Bone marrow (tissue), 2 donors: ENCODE measurements at regions not wholly inside any gene's neighbourhood (a gene's known extent, or its start where the extent isn't known, plus 50 kb on each side); places are given as distances from the start of the nearest gene placed in this dataset.
"Not testable (repeated sequence)": the region's sequence is repeated elsewhere in the genome, so short reads cannot be mapped to it uniquely, and the experiment has no call there.

Source experiments
- DNase-seq, 2 donors: peaks; one replicate each; lab custom pipeline; 2025; lab: John Stamatoyannopoulos, UW

DNA sequence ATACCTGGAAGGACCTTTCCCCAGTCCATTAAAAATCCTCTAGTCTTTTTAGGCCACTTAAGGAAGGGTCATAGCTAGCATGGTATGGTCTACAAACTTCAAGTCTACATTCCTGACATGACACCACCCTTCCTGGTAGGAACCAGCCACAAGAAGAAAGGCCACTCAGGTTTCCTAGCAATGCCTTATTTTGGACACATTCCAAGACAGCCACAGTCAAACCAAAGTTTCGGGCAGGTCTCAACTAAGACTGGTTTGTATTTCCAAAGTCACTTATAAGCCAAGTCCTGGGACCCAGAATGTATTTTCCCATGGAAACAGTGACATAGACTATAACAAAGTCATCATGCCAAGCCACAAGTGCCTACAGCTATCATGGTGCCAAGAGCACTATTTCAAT lies 50.6 kb upstream of the SLC44A3 start:
- DNase-seq: no peak

DNA sequence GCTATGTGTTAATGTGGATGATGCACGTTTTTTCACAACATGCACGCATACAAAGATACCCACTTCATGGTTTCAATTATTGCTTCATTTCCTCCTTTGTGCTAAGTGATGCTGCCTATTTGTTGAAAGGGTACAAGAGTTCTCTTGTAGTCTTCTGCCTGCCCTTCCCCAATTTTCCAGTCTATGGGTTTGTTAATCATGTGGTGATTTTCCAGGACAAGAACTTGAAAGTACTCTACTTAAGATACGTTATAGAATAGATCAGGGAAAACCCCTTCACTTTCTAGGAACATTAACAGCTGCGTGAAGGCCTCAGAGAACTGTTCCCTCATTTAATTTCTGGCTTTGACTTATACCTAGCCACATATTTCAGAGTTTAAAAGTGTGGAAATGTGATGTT lies 52.1 kb upstream of the SLC44A3 start:
- no peak for DNase-seq

DNA sequence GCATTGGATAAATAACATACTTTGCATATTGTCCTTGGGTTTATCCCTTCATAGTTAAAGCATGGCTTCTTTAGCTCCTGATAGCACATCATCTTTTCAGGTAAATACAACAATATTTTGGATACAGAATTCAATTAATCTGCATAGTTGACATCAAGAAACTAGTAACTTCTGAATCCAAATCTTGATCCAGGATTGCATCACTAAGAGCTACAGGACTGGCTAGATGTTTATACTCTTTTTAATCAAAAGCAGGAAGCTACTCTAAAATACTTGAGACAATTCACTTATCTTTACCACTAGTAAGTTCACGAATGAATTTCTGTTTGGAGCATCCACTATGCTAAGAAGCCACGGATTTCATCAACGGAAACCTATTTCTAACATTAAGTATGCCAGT lies 54.2 kb upstream of the SLC44A3 start:
- DNase-seq: no peak

DNA sequence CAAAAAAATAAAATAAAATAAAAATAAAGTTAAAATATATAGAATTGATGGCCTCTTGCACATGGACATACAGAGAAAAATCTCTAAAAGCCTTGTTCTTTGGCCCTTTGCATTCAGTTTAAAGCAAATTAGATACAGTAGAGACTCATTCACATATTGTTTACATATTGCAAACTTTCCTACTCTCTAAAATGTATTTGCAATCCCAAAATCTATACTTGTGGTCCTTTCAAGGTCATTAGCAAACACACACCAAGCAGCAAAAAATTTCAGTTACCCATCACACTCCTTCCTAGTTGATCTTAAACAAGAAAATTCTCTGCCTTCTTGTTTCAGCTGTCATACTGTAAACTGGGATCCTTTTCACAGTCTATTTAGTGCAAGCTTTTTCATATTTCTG lies 61.0 kb upstream of the SLC44A3 start:
- no peak for DNase-seq

DNA sequence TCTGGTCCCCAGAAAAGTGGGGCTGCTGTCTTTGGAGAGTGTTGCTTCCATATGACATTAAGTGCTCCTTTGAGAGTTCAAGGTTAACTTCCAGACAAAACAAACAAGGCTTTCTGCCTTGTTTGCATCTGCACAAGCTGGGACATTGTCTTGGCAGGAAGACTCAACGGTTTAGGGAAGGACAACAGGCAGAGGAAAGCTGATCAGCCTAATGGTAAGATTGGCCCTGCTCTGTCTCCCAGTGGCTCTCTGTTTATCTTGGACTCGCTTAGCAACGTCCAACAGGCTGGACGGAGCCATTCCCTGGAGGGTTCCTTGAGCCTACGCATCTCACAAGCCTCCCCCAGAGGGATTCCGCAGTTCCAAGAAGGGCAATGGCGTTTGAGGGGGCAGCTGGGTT lies 62.2 kb upstream of the SLC44A3 start:
- DNase-seq: no peak

DNA sequence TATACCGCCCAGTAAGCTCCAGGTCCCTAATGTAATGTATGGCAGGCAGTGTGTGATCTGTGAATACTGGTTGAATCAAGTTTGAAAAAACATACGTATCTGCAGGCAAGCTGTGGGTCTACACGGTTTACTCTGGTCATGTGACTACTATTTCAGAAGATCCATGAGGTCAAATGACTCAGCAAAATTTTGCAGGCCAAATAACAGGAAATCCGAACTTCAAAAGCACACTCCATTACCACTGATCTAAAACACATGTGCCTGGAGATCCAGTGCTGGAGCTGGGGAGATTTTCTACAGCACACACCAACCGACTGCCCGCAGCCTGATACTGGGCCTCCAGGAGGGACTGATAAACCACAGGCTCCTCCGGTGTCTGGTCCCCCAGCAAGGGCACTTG lies 64.5 kb upstream of the SLC44A3 start:
- peak in 1 of 2 donors; percentile 91 for DNase-seq

DNA sequence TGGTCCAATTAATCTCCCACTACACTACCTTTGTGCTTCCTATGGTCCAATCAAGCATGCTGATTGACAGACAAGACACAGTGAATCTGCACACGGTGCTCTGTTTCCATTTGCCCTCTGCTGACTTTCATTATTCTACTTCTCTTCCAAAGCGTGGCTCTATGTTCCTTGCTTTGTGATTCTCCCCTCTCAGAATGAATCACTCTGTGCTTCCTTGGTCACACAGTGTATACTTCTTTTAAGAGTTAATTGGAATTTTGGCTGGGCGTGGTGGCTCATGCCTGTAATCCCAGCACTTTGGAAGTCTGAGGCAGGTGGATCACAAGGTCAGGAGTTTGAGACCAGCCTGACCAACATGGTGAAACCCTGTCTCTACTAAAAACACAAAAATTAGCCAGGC lies 65.1 kb upstream of the SLC44A3 start:
- DNase-seq: not testable (repeated sequence)

DNA sequence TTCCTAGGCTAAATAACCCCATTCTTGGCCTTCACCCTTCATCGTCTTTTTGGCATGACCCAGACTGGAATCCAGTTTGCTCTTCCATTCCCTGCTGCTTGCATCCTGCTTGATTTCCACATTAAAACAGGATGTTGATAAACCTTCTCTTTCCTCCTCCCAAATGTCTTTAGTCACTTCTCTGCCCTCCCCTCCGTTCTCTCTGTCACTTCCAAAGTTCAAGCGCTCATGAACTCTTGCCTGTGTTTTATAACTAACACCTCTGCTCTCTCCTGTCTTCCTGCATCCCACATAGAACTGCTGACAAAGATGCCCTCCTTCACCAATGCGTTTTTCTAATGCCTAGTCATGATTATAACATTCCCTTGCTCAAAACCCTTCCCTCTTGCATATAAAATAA lies 65.6 kb upstream of the SLC44A3 start:
- DNase-seq: no peak

DNA sequence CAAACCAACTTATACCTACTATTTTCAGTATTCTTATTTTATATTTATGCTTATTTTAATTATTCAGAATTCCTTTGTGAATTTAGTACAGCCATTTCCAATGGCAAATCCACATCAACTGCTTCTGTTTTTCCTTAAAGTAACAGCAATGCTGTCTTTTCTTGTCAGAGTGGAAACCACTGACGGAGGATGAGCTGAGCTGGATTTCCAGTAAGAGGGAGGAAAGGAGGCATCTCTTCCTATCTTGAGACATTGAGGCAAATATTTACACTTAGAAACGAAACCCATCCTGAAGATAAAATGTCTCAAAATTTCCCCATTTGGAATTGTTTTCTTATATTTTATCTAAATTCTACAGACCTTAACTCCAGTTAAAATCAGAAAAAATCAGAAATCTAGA lies 66.1 kb upstream of the SLC44A3 start:
- DNase-seq: no peak

DNA sequence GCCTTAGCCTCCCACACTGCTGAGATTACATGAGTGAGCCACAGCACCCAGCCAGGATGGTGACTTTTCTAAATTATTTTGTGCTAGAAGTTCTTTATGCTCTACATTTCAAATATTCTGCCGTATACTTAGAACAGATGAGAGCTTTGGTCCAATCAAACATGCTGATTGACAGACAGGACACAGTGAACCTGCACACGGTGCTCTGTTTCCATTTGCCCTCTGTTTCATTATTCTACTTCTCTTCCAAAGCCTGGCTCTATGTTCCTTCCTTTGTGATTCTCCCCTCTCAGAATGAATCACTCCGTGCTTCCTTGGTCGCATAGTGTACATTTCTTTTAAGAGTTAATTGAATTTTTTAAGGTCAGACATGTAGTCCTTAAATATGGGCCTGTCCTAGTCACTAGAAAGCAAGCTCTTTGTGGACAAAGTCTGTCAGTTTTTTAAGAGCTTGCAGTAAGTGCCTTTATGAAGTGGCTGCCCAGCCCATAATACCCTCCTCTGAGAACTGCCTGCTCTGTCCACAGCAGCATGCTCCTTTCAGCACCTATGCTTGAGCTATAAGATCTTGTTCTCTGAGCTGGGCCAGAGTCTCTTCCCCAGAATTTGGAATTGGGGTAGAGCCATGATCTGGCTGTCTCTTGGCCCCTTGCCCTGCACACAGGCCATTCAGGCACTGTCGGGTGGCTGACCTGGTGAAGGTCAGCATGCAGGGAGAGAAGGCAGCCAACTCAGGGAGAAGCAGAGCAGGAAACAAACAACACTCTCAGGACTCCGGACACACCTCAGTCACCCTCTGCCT lies 66.8 kb upstream of the SLC44A3 start:
- DNase-seq: no peak

DNA sequence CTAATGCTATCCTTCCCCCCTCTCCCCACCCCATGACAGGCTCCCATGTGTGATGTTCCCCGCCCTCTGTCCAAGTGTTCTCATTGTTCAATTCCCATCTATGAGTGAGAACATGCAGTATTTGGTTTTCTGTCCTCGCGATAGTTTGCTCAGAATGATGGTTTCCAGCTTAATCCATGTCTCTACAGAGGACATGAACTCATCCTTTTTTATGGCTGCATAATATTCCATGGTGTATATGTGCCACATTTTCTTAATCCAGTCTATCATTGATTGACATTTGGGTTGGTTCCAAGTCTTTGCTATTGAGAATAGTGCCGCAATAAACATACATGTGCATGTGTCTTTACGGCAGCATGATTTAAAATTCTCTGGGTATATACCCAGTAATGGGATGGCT lies 68.7 kb upstream of the SLC44A3 start:
- not testable (repeated sequence) for DNase-seq

DNA sequence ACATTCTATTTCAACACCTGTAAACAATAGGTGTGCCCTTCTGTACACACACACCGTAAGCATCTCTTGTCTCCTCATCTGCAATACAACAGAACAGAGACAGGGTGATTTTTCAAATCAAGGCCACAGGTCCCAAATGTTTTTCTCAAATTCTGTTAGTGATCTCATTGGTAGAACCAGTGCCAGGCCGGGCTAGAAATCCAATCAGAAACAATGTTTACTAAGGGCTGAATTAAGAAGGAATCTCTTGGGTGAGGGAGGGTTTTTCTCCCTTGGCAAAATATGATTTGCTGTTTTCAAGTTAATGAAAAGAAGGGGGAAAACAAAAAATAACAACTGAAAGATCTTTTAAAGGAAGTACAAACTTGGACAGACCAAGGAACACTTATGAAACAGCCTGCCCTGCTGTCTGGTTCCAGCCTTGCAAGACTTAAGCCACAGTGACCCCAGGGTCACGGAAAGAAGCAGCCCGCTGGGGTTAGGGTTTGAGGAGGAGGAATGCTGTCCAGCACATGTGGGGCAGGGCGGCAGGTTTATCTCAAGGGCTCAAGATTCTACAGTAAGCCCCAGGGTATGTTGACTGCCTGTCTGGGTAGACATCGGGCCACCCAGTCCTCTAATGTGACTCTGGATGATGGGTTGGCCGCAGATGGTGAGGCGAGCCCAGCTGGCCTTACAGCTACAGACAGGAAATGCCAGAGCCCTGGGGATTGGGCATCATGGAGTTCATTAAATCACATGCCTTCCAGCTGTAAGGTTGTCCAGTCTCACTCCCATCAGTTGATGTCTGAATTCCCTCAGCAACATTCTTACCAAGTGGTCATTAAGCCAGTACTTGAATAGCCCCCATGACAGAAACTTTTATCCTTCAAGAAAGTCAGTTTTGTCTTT lies 73.3 kb upstream of the SLC44A3 start:
- DNase-seq: no peak

DNA sequence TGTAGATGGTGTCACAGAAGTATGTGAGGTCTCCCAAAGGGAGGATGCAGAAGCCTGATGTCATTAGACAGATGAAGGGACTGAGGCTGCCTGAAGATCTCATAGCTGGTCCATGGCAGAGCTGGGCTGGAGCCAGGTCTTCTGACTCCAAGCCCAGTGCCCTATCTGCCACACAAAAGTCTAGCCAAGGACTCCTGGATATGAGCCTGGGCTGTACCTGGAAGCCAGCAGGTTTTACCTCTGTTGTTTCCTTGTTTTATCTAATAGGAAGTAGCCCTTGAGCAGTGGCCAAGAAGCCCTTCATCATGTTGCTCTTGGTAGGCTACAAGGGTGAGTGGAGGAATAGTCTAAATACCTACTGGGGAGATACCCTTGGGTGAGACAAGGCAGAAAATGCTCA lies 74.4 kb upstream of the SLC44A3 start:
- no peak for DNase-seq

DNA sequence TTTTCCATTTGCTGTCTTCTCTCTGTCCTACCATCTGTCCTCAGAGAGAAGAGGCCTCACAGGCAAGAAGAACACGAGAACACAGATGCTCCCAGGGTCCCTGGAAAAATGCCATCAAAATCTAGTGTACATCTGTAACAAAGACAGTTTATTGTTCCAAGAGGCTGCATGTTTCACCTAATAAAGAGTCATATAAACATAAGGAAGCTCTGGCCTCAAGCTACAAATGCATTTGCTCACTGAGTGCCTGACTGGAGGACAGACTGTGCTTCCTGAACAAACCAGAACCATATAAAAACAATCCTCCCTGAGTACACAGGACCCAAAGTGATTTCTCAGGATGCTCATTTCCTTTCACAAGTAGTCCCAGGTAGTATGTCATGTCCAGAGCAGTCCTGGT lies 76.3 kb upstream of the SLC44A3 start:
- no peak for DNase-seq

DNA sequence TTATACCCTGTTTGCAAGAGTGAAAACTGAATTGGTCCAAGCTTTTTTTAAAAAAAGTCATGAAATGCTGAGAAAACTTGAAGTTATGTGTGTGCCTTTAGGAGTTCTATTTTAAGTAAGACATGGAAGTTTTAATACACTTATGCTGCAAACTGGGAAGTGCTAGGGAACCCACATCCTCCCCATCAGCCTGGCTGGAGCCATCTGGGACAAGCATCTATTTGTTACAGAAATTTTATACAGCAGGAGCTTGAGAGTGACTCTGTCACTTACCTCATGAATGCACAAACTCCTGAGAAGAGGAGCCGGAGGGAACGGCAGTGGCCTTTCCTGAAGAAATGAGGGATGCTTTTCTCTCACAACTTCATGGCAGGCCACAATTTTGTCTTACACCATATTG lies 78.2 kb upstream of the SLC44A3 start:
- no peak for DNase-seq

DNA sequence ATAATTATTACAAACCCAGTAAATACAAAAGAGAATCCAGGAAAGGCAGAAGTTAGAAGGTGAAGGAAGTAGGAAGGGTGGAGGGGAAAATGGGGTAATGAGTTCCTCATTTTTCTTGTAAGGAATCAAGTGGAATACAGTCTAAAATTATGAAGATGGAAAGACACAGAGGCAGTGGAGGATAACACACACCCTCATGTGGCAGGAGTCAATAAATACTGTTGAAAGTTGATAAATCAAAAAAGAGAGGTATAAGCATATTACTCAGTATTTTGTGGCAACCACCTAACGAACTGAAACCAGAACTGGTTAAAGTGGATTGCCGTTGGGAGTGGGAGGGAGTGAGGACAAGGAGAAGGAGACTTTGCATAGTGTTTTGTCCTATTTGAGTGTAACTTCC lies 78.6 kb upstream of the SLC44A3 start:
- peak in 1 of 2 donors; percentile 27 for DNase-seq

DNA sequence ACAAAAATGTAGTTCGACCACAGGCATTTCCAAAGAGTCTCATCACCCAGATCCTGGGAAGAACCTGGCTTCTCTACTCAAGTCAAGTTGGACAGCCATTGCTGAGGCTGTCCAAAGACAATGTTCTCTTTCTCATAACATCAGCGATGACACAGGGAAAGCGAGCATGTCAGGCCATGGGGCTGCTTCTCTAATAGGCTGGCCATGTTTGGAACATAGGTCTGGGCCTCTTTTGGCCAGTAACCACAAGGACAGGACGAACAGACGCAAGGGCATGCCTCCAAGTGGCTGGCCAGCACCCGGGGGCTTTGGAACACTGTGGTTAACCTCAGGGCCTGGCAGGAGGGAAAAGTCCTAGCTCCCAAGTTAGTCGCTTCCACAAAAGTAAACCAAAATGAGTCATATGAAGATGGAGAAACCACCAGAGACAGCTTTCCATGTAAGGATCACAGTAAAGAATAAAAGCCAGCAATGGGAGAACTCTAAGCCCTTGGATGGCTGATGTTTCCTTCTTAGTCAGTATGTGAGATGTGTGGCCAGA lies 80.6 kb upstream of the SLC44A3 start:
- no peak for DNase-seq

DNA sequence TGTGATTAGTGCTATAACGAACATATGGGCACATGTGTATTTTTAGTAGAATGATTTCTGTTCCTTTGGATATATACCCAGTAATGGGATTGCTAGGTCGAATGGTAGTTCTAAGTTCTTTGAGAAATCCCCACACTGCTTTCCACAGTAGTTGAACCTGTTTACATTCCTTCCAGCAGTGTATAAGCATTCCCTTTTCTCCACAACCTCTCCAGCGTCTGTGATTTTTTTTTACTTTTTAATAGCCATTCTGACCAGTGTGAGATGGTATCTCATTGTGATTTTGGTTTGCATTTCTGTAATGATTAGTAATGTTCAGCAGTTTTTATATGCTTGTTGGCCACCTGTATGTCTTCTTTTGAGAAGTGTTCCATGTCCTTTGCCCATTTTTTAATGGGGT lies 81.8 kb upstream of the SLC44A3 start:
- DNase-seq: no peak

DNA sequence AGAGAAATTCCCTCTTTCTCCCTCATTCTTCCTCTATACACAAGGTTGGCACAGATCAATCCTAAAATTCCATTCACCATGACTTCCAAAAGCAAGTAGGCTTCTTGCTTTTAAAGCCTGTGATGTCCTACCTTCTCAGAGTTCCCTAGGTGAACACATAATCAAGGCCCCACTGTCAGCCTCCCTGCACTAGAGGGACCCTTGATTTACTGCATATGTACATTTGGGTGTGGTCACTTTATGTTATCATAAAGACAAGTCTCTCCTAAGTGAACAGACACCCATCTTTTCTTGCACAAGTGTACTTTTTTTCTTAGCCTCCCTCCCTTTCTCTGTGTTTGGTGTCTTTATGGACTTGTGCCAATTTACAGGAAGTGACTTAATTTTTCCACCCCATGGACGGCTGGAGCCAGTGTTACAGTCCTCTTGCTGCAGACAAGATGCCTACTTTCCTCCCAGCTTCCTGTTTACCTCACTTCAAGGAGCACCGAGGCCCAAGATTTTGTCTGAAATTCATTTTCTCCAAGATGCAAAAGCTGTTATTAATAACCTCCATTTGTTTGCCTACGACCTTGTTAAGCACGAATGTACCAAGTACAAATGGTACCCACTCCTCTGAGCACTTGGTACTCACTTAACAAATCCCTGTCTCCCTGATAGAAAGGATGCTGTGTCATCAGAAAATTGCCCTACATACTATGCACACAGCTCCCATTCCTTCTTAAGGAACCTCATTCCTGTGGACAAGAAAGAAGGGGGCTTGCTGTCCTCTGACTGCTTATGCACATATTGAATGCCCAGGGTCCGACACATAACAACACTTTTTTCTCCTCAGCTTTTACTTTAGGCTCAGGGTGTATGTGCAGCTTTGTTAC lies 82.8 kb upstream of the SLC44A3 start:
- DNase-seq: peak in 1 of 2 donors; percentile 23

DNA sequence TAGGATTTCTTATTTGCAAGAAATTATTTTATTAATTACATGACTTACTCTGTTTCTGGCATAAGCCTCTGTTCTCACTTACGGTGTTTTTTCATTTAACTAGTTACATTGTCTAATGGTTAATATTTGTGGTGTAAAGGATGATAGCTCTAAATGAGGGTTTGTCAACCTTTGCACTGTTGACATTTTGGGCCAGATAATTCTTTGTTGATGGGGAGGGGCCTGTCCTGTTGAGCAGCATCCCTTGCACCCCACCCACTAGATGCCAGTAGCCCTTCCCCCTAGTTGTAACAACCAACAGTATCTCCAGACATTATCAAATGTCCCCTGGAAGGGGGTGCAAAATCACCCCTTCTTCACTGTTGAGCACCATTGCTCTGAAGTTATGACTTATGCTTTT lies 83.6 kb upstream of the SLC44A3 start:
- no peak for DNase-seq

DNA sequence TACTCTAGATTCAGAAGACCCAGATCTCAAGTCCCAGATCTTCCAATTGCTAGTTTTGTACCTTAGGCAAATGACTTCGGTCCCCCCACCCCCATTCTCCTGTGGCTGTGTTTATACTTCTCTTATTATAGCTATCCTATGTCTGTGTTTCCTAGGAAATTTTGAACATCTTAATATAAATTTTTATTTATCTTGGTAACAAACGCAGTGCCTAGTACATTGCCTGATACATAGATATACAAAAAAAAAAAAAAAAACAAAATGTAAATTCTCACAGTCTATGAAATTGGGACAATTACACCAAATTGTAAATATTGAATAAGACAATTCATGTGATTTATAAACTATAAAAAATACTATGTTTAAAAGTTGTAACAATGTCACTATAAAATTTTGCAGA lies 84.1 kb upstream of the SLC44A3 start:
- DNase-seq: no peak
